GM21381 (cell line): ENCODE measurements at regions not wholly inside any gene's neighbourhood (a gene's known extent, or its start where the extent isn't known, plus 50 kb on each side); places are given as distances from the start of the nearest gene placed in this dataset.

Experiments used
- ATAC-seq: cut with Tn5 transposase; IDR thresholded peaks from one replicate; pipeline ENCODE4 v1.9.1; 2021; ENCODE audit warnings: mild to moderate bottlenecking, moderate library complexity; ENCODE audit not compliant: unreplicated experiment

DNA sequence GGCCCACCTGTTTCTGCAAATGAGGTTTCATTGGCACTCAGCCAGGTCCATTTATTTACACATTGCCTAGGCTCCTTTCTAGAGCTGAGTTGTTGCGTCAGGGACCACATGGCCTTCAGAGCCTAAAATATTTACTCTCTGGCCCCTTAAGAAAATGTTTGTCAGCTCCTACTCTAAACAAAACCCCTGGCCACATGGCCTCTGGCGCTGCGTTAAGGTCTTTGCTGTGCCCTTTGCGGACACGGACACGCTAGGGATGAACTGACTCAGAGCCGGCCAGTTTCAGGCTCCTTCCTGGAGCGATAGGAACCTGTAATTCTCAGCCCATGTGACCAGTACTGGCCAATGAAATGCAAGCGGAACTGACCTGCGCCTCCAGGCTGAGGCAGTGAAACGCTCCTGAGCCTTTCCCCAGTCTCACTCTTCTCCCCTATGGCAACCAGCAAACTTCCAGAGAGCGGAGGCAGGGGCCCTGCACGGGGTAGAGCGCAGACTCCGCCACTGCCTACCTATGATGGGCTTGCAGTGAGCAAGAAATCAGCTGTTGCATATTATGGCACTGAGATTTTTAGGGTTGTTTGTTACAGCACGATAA lies 160.3 kb downstream of the ETS2 start:
- no peak for ATAC-seq

DNA sequence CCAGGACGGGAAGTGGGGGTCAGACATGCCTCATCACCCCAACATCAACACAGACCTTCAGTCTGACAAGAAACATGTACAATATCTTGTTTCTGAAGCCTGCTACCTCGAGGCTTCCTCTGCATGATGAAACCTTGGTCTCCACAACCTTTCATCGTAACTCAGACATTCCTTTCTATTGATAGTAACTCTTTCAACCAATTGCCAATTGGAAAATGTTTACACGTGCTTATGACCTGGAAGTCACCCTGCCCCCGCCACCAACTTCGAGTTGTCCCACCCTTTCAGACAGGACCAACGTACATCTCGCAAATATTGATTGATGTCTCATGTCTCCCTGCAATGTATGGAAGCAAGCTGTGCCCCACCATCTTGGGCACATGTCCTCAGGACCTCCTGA lies 159.5 kb downstream of the ETS2 start:
- ATAC-seq: no peak

DNA sequence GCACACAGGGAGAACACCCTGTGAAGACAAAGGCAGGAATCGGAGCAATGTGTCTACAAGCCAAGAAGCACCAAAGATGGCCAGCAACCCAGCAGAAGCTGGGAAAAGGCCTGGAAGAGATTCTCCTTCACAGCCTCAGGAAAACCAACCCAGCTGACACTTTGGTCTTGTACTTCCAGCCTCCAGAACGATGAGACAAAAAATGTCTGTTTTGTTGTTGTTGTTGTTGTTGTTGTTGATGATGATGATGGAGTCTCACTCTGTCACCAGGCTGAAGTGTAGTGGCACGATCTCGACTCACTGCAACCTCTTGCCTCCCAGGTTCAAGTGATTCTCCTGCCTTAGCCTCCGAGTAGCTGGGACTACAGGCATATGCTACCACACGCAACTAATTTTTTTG lies 157.3 kb downstream of the ETS2 start:
- no peak for ATAC-seq

DNA sequence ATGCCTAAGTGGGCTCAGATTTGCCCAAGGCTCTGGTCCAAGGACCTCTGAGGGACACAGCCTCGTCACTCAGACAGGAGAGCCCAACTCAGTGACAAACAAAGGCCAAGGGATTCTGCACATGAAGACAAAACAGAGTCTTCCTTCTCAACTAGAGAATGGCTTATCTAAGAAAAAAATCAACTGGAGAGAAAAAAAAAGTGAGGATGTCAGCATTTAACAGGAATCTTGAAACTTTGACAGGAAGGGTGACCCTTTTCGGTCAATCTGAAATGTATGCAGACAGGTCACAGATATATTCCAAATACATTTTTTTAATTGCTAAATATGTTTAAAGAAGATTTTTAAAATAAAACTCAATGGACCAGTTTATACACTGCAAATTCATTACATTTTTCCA lies 154.5 kb downstream of the ETS2 start:
- ATAC-seq: no peak

GRCh38 chr21:38959692-38960061 lies 153.9 kb downstream of the ETS2 start:
- ATAC-seq: no peak

- ATAC-seq: no peak
Measured at GRCh38 chr21:38958940-38959691, 153.4 kb downstream of the ETS2 start.

DNA sequence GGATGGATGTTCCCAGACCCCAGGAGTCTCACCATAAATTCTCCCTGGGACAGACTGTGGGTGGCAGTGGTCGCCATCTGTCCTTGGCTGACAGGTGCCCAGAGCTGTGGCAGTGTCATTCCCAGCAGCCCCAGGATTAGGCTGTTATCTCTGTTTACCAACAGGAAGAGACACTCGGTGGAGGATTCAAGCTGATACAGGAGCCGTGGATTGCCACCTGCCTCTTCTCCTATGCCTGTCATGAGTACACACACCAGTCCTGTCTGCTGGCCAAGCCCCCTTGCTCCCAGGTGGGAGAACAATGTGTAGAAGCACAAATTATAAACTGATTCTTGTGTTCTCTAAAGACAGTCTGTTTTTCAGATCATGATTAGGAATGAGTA lies 152.6 kb downstream of the ETS2 start:
- no peak for ATAC-seq

DNA sequence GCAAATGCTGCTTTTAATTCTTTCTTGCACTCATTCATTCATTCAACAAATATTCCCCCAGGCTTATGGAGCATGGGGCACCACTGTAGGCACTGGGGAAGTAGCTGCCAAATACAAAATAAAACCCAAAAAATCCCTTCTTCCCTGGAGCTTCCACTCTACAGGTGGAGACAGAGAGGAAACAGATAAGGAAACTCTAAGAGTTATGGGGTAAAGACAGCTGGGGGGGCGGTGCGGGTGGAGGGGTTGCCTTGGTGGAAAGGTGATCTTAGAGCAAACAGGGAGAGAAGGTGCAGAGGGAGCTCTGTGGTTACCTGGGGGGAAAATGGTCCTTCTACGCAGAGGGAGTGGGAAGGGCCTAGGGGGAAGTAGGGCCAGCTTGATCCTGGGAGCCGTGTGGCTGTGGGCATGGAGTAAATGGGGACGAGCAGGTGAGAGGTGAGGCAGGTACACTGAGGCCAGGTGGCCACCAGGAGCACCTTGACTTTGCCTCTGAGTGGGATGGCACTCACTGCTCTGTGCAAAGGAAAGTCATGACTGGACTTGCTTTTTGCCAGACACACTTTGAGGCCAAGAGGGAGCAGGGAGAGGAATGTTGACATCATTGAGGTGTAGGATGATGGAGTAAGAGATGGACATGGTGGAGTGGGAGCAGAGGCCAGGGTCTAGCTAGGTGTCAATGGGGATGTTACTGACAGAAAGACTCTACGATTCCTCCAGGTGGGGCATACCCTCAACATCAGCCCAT lies 152.0 kb downstream of the ETS2 start:
- ATAC-seq: no peak

- no peak for ATAC-seq
Measured at GRCh38 chr21:38956856-38957571, 151.3 kb downstream of the ETS2 start.

GRCh38 chr21:38956521-38956855 lies 150.8 kb downstream of the ETS2 start:
- ATAC-seq: no peak

GRCh38 chr21:38956007-38956406 lies 150.3 kb downstream of the ETS2 start:
- no peak for ATAC-seq

DNA sequence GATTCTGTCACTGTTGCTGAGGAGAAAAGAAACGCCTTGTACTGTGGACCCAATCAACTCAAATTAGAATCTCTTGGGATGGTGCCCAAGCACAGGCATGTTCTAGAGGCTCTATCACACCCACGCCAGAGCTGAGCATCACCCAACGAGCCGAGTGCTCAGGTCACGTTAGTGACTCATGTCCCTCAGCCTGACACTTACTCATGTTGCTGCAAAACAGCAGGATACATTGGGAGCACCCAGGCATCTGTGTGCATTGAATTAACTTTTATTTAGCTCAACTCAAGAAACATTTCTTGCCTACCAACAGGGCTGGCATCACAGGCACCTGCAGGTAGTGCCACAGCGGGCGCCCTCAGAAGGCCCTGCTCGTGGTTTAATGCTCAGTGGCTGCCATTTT lies 149.8 kb downstream of the ETS2 start:
- no peak for ATAC-seq

DNA sequence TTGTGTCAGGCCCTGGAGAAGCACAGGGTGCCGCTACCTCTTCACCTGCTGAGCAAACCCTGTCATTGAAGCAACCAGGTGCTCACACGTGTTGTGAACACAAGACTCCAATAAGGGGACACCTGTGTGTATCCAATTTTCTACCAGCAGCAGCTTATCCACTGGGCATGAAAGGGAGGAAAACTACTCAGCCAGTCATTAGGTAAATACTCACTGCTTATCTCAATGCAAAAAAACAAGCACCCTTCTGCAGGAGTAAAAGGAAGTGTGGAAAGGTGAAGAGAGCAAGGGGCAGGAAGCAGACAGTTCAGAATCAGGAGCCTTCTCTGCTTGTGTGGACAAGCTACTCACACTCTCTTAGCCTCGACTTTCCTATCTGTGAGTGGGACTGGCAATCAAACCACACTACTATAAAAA lies 148.9 kb downstream of the ETS2 start:
- ATAC-seq: no peak

DNA sequence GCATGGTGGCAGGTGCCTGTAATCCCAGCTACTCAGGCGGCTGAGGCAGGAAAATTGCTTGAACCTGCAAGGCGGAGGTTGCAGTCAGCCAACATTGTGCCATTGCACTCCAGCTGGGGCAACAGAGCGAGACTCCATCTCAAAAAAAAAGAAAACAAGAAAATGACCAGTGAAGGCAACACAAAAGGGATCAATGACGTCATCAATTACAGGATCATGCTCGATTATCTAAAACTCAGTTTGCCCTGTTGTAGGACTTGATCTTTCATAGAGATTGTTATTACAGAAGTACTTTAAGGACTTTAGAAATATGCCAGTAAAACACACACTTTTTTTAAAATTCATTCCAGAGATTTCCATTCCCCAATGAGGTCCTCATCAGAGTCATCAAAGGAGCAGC lies 147.8 kb downstream of the ETS2 start:
- ATAC-seq: no peak

DNA sequence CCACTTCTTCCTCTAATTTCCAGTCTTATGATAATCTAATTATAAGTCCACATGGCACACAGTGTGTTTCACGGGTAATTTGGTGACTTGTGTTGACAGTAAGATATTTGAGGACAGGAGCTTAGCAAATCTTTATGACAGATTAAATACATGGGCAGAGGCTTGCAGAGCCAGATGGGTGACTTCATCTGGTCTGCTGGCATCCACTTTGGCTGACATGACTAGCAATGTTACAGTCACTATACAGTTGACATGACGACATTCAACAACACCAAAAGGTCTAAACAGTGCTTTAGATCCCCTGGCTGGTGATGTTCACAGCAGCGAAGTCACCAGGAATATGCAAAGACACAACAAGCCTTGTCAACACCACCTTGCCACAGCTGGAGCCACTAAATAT lies 147.2 kb downstream of the ETS2 start:
- ATAC-seq: no peak

DNA sequence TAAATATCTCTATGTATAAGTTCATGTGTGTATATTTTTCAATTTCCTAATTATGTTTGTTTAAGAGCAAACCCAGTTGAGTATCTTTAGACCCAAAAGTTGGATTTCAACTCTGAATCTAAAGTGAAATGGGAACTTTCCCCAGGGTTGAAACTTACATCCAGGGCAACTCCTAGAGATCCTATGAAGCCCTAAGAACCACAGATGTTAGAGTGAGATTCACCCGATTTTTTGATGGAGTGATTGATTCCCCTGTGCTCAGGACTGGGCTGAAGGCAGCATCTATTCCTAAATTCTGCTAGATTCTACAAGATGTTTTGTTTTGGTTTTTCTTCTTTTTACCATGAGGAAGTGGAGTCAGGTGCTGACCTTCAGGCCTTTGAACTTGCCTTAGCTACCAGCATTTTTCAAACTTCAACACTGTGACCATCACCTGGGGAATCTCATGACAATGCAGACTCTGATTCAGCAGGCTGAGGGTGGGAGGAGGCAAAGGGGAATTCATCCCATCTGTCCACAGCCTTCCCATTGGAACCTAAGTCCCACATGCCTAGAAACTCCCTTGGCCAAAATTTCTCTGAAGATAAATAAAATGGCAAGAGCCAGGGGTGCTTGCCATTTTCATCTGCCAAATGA lies 145.5 kb downstream of the ETS2 start:
- ATAC-seq: no peak

DNA sequence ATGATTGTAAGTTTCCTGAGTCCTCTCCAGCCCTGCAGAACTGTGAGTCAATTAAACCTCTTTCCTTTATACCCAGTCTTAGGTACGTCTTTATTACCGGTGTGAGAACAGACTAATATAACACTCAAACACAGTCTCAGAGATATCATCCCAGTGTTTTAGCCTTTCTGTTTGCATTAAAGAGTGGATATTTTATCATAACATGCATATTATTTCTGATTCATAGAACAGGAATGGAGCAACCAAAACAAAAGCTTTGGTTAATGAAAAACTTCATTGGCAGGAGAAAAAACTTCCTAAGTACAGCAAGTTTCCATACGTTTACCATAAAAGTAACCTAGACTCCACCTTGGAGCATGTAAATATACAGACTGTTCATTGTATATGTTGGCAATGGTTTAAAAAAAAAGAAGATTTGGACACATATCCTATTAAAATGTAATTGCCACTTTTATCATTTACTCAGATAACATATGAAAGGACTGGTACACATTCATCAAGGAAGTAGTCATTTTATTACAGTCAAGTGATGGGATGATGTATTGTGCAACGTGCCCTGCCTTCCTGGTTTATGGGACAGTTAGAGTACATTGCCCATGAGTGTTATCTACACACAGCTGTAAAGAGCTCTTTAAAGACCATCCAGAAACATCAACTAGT lies 144.8 kb downstream of the ETS2 start:
- ATAC-seq: no peak

DNA sequence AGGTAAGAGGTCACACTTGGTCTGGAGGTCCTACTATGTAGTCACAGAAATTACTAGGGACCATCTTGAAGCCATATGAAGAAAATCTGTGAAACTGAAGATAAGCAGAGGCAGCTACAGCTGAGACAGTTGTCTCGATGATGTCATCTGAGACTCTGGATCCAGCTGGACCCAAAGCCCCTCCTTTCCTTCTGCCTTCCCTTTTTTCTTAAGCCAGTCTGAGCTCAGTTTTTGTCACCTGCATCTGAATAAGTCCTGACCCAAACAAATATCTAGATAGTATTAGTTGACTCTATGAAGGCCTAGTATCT lies 143.3 kb downstream of the ETS2 start:
- no peak for ATAC-seq

- ATAC-seq: no peak
Measured at GRCh38 chr21:38948377-38949069, 142.8 kb downstream of the ETS2 start.

- no peak for ATAC-seq
Measured at GRCh38 chr21:38945545-38946245, 140.0 kb downstream of the ETS2 start.
